Astrocyte (in vitro differentiated cells and primary cell): ENCODE measurements at regions not wholly inside any gene's neighbourhood (a gene's known extent, or its start where the extent isn't known, plus 50 kb on each side); places are given as distances from the start of the nearest gene placed in this dataset.

Experiments used
- DNase-seq: peaks from one replicate; pipeline ENCODE4 v3.0.0-alpha.2; 2010; ENCODE audit warnings: low read depth
- FAIRE-seq: peaks from 2 replicates; lab custom pipeline; 2011; peaks lifted over from hg19 to GRCh38; lab: Jason Lieb, UNC
- H2AFZ ChIP-seq: 2 replicates; pipeline ENCODE4 v1.6.0; 2012; ENCODE audit warnings: low read depth, low read length, inconsistent platforms
- H3K27ac ChIP-seq: 2 replicates; pipeline ENCODE4 v1.5.1; 2011; ENCODE audit warnings: low read depth, low read length, inconsistent platforms
- H3K27me3 ChIP-seq: 2 replicates; pipeline ENCODE4 v1.6.0; 2011; ENCODE audit warnings: low read length, inconsistent platforms; ENCODE audit not compliant: insufficient read depth
- H3K36me3 ChIP-seq: 2 replicates; pipeline ENCODE4 v1.5.1; 2011; ENCODE audit warnings: low read length, inconsistent platforms; ENCODE audit not compliant: insufficient read depth
- H3K4me1 ChIP-seq: 2 replicates; pipeline ENCODE4 v1.5.1; 2011; ENCODE audit warnings: low read length, inconsistent platforms; ENCODE audit not compliant: insufficient read depth
- H3K4me2 ChIP-seq: 2 replicates; pipeline ENCODE4 v1.6.0; 2012; ENCODE audit warnings: low read length, inconsistent platforms
- H3K4me3 ChIP-seq: 2 replicates; pipeline ENCODE4 v1.5.1; 2011; ENCODE audit warnings: low read depth, mild to moderate bottlenecking, low read length, inconsistent platforms; ENCODE audit not compliant: insufficient read depth
- H3K79me2 ChIP-seq: 2 replicates; pipeline ENCODE4 v1.6.0; 2012; ENCODE audit warnings: mild to moderate bottlenecking, low read length, inconsistent platforms; ENCODE audit not compliant: insufficient read depth
- H3K9ac ChIP-seq: 2 replicates; pipeline ENCODE4 v1.6.0; 2012; ENCODE audit warnings: mild to moderate bottlenecking, low read length, inconsistent platforms
- H3K9me3 ChIP-seq: 2 replicates; pipeline ENCODE4 v1.5.1; 2012; ENCODE audit warnings: low read depth, mild to moderate bottlenecking, low read length, inconsistent platforms; ENCODE audit not compliant: insufficient read depth
- H4K20me1 ChIP-seq: 2 replicates; pipeline ENCODE4 v1.6.0; 2012; ENCODE audit warnings: low read length, inconsistent platforms; ENCODE audit not compliant: insufficient read depth
- H3K27ac Mint-ChIP-seq: one replicate; pipeline ENCODE4 v1.8.0; 2021; ENCODE audit warnings: mild to moderate bottlenecking, mixed read lengths; ENCODE audit not compliant: unreplicated experiment
- H3K27me3 Mint-ChIP-seq: one replicate; pipeline ENCODE4 v1.8.0; 2021; ENCODE audit warnings: low read depth, mixed read lengths; ENCODE audit not compliant: unreplicated experiment
- H3K36me3 Mint-ChIP-seq: one replicate; pipeline ENCODE4 v1.8.0; 2021; ENCODE audit warnings: low read depth, mixed read lengths; ENCODE audit not compliant: unreplicated experiment
- H3K4me1 Mint-ChIP-seq: one replicate; pipeline ENCODE4 v1.8.0; 2021; ENCODE audit warnings: low read depth, mixed read lengths; ENCODE audit not compliant: unreplicated experiment
- H3K4me3 Mint-ChIP-seq: one replicate; pipeline ENCODE4 v1.8.0; 2021; ENCODE audit warnings: mild to moderate bottlenecking, moderate library complexity, mixed read lengths; ENCODE audit not compliant: unreplicated experiment
- H3K9me3 Mint-ChIP-seq: one replicate; pipeline ENCODE4 v1.8.0; 2021; ENCODE audit warnings: mild to moderate bottlenecking, mixed read lengths; ENCODE audit not compliant: unreplicated experiment
- EZH2 ChIP-seq: IDR thresholded peaks from 2 replicates; pipeline ENCODE4 v1.6.1; 2012; ENCODE audit warnings: mild to moderate bottlenecking, low read length, inconsistent platforms; ENCODE audit not compliant: insufficient read depth
- TF ChIP-seq, protein P1 (sequence below): IDR thresholded peaks from 2 replicates; pipeline ENCODE4 v1.5.1; 2011; ENCODE audit warnings: low read depth, mild to moderate bottlenecking, inconsistent platforms, low read length, moderate library complexity; ENCODE audit not compliant: insufficient read depth

GRCh38 chr1:67607286-67607685 lies 77.7 kb upstream of the GADD45A start:
- Histone ChIP-seq H3K36me3 (no peaks in the 10 kb centered on the region), H3K4me3 (no peak overlapping the region), H3K4me2 (no peak overlapping the region), H3K27ac (no peak overlapping the region), H2AFZ (no peak overlapping the region), H4K20me1 (no peaks in the 10 kb centered on the region), H3K4me1 (no peaks in the 10 kb centered on the region), H3K27me3 (peaks cover 4% of the 10 kb centered on the region), H3K9ac (no peak overlapping the region), H3K9me3 (no peaks in the 10 kb centered on the region), H3K79me2 (no peaks in the 10 kb centered on the region)
- Mint-ChIP-seq H3K27me3 (peaks cover 5% of the 10 kb centered on the region), H3K9me3 (peaks cover 2% of the 10 kb centered on the region), H3K4me3 (no peak overlapping the region), H3K4me1 (peaks cover 3% of the 10 kb centered on the region), H3K36me3 (no peaks in the 10 kb centered on the region), H3K27ac (no peak overlapping the region)
- DNase-seq (no peak), FAIRE-seq (no peak)
- TF ChIP-seq, protein P1, sequence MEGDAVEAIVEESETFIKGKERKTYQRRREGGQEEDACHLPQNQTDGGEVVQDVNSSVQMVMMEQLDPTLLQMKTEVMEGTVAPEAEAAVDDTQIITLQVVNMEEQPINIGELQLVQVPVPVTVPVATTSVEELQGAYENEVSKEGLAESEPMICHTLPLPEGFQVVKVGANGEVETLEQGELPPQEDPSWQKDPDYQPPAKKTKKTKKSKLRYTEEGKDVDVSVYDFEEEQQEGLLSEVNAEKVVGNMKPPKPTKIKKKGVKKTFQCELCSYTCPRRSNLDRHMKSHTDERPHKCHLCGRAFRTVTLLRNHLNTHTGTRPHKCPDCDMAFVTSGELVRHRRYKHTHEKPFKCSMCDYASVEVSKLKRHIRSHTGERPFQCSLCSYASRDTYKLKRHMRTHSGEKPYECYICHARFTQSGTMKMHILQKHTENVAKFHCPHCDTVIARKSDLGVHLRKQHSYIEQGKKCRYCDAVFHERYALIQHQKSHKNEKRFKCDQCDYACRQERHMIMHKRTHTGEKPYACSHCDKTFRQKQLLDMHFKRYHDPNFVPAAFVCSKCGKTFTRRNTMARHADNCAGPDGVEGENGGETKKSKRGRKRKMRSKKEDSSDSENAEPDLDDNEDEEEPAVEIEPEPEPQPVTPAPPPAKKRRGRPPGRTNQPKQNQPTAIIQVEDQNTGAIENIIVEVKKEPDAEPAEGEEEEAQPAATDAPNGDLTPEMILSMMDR = no peak
- TF ChIP-seq EZH2 = no peak

- no peaks in the 10 kb centered on the region for H3K36me3 Mint-ChIP-seq
- peaks cover 4% of the 10 kb centered on the region for H3K27me3 ChIP-seq
- no peaks in the 10 kb centered on the region for H3K9me3 ChIP-seq
- H3K36me3 ChIP-seq = no peaks in the 10 kb centered on the region
- no peaks in the 10 kb centered on the region for H3K79me2 ChIP-seq
- FAIRE-seq (no peak), DNase-seq (no peak)
- no peak overlapping the region for H3K27ac ChIP-seq
- no peak for TF ChIP-seq EZH2
- TF ChIP-seq, protein P1 = no peak
- H2AFZ ChIP-seq = no peak overlapping the region
- no peak overlapping the region for H3K27ac Mint-ChIP-seq
- H3K27me3 Mint-ChIP-seq = peaks cover 5% of the 10 kb centered on the region
- H3K4me2 ChIP-seq = no peak overlapping the region
- no peak overlapping the region for H3K4me3 ChIP-seq
- H3K9me3 Mint-ChIP-seq = peaks cover 2% of the 10 kb centered on the region
- no peaks in the 10 kb centered on the region for H3K4me1 ChIP-seq
- peaks cover 7% of the 10 kb centered on the region for H3K4me1 Mint-ChIP-seq
- no peak overlapping the region for H3K4me3 Mint-ChIP-seq
- no peaks in the 10 kb centered on the region for H4K20me1 ChIP-seq
- no peak overlapping the region for H3K9ac ChIP-seq
These were observed 77.3 kb upstream of the GADD45A start for GRCh38 chr1:67607699-67608098.

GRCh38 chr1:67608661-67609576 lies 76.1 kb upstream of the GADD45A start:
- H3K36me3 Mint-ChIP-seq = no peaks in the 10 kb centered on the region
- H3K4me2 ChIP-seq = no peak overlapping the region
- TF ChIP-seq, protein P1 = no peak
- TF ChIP-seq EZH2 = no peak
- peaks cover 7% of the 10 kb centered on the region for H3K27me3 Mint-ChIP-seq
- no peaks in the 10 kb centered on the region for H3K4me1 ChIP-seq
- H3K9me3 Mint-ChIP-seq = no peaks in the 10 kb centered on the region
- H3K27ac ChIP-seq = no peak overlapping the region
- H3K36me3 ChIP-seq = no peaks in the 10 kb centered on the region
- no peak overlapping the region for H3K4me3 ChIP-seq
- H2AFZ ChIP-seq = no peak overlapping the region
- no peak overlapping the region for H3K9ac ChIP-seq
- H3K79me2 ChIP-seq = no peaks in the 10 kb centered on the region
- DNase-seq = no peak
- no peak overlapping the region for H3K27ac Mint-ChIP-seq
- H3K4me1 Mint-ChIP-seq = peaks cover 9% of the 10 kb centered on the region
- peaks cover 4% of the 10 kb centered on the region for H3K27me3 ChIP-seq
- H3K4me3 Mint-ChIP-seq = no peak overlapping the region
- H4K20me1 ChIP-seq = no peaks in the 10 kb centered on the region
- no peak for FAIRE-seq
- H3K9me3 ChIP-seq = no peaks in the 10 kb centered on the region
